GM19372 (cell line): ENCODE measurements at regions not wholly inside any gene's neighbourhood (a gene's known extent, or its start where the extent isn't known, plus 50 kb on each side); places are given as distances from the start of the nearest gene placed in this dataset.
"Not testable (repeated sequence)": the region's sequence is repeated elsewhere in the genome, so short reads cannot be mapped to it uniquely, and the experiment has no call there.

Source experiments
- ATAC-seq: cut with Tn5 transposase; IDR thresholded peaks from one replicate; pipeline ENCODE4 v1.9.1; 2021; ENCODE audit warnings: mild to moderate bottlenecking, low read depth, moderate library complexity; ENCODE audit not compliant: unreplicated experiment

- ATAC-seq: no peak
These were observed 617.6 kb downstream of the ADCYAP1 start for GRCh38 chr18:1522249-1522615.

- no peak for ATAC-seq
These were observed 622.3 kb downstream of the ADCYAP1 start for GRCh38 chr18:1526991-1527390.

DNA sequence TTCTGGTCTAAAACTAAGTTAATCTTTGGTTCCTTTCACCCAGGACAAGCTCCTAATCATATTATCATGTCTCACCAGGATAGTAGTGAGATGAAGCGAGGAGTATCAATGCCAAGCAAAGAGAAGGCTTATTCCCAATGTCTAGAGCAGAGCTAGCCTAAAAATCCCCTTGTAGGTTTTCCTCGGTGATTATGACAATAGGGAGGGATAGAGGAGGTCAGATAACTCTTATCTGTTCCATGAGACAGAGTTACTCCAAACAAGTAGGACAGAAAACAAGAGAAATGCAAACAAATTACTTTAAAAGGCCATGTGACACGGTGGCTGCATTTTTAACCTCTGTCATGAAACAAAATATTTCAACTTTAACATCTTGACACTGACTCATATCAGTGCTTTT, 623.1 kb downstream of the ADCYAP1 start:
- ATAC-seq: no peak

GRCh38 chr18:1528447-1528846, 623.8 kb downstream of the ADCYAP1 start:
- ATAC-seq: no peak

DNA sequence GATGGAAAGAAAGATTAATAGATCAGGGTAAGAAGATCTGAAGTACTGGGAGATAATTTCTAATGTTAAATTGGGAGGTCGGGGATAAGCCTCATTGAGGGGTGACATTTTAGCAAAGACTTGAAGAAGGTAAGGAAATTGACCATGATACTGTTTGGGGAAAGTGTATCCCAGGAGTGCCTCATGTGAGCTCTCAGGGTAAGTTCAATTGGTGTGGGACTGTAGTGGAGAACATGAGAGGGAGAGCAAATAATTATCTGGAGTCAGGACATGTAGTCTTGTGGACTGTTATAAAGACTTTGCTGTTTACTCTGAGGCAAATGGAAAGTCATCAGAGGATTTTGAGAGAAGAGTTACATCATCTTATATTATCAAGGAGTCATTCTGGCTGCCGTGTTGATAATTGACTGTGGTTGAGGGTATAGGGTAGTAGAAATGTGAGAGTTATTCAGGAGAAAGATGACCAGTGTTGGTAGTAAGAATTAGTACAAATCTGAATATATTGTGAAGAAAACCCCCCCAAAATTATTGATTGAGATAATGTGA, 624.4 kb downstream of the ADCYAP1 start:
- no peak for ATAC-seq

DNA sequence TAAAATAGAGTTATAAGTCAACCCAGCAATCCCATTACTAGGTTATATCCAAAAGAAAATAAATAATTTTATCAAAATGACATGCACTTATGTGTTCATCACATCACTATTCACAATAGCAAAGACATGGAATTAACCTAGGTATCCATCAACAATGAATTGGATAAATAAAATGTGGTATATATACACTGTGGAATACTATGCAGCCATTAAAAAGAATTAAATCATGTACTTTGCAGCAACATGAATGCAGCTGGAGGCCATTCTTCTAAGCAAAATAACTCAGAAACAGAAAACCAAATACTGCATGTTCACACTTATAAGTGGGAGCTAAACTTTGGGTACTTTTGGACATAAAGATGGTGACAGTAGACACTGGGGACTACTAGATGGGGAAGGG, 626.0 kb downstream of the ADCYAP1 start:
- ATAC-seq: no peak

- ATAC-seq: no peak
These were observed 634.6 kb downstream of the ADCYAP1 start for GRCh38 chr18:1539276-1539675.

- ATAC-seq: no peak
These were observed 636.8 kb downstream of the ADCYAP1 start for GRCh38 chr18:1541478-1541877.

GRCh38 chr18:1542230-1542774, 637.6 kb downstream of the ADCYAP1 start:
- ATAC-seq: no peak

DNA sequence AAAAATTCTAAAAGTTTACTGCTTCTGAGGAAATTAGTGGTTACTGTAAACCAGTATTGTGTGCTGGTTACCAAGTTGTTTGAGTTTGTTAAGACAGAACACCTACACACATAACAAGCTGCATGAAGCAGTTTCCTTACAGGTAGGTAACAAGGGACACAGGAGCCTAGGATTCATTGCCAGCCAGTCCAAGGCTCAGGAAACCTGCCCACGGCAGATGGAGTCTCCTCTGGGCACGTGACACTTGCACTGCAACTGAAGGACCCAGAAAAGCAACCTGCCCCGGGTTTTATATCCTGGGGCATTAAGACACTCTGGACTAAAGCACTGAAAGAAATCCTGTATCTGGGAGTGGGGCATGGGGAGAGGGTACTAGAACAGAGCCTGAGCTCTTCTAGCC, 639.3 kb downstream of the ADCYAP1 start:
- no peak for ATAC-seq

- ATAC-seq: not testable (repeated sequence)
These were observed 653.0 kb downstream of the ADCYAP1 start for GRCh38 chr18:1557711-1558110.

GRCh38 chr18:1559563-1559962, 654.9 kb downstream of the ADCYAP1 start:
- no peak for ATAC-seq

DNA sequence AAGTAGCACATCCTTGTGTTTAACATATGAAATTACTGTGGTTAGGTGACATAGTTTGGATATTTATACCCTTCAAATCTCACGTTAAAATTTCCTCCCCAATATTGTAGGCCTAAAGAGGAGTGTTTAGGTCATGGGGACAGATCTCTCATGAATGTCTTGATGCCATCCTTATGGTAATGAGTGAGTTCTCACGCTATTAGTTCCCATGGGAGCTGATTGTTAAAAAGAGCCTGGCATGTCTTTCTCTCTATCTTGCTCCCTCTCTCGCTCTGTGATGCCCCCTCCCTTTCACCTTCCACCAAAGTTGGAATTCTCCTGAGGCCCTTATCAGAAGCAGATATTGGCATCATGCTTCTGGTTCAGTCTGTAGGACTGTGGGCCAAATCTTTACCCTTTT, 660.1 kb downstream of the ADCYAP1 start:
- ATAC-seq: no peak

DNA sequence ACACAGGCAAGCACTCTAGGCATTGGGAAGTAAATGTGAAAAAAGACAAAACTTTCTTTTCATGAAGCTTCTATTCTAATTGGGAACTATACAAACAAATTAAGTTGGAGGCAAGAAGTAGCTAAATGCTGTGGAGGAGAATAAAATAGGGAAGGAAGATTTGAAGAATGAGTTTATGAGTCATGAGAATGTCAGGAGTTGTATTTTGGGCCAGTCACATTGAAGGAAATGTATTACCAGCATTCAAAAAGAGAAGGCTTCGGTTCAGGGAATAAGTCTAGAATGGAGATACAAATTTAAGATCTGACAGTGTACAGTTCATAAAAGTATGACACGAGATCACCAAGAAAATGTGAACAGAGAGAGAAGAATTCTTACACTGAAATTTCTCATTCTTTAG, 666.5 kb downstream of the ADCYAP1 start:
- ATAC-seq: no peak

- no peak for ATAC-seq
These were observed 669.1 kb downstream of the ADCYAP1 start for GRCh38 chr18:1573732-1574131.

GRCh38 chr18:1575084-1575483, 670.4 kb downstream of the ADCYAP1 start:
- ATAC-seq: no peak

DNA sequence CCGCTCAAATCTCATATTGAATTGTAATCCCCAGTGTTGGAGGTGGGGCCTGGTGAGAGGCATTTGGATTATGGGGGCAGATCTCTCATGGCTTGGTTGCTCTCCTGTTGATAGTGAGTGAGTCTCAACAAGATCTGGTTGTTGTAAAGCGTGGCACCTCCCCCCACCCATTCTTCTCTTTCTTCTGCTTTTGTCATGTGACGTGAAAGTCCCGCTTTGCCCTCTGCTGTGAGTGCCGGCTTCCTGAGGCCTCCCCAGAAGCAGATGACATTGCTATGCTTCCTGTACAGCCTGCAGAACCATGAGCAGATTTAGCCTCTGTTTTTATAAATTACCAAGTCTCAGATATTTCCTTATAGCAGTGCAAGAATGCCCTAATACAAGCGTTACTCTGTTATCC, 673.8 kb downstream of the ADCYAP1 start:
- ATAC-seq: no peak

DNA sequence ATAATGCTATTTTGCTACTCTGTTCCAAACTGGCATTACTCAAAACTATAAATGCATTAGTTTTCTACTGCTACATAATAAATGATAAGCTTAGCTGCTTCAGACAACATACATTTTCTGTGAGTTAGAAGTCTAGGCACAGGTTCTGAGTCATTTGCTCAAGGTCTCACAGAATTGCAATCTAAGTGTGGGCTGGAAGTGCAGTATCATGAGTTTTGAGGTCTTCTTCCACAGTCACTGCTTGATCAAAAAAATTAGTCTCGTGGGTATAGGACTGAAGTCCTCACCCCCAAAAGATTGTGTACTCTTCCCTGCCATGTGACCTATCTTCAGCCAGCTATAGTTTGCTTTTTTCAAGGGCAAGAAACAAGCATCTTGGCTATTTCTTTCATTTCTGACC, 676.9 kb downstream of the ADCYAP1 start:
- ATAC-seq: no peak

DNA sequence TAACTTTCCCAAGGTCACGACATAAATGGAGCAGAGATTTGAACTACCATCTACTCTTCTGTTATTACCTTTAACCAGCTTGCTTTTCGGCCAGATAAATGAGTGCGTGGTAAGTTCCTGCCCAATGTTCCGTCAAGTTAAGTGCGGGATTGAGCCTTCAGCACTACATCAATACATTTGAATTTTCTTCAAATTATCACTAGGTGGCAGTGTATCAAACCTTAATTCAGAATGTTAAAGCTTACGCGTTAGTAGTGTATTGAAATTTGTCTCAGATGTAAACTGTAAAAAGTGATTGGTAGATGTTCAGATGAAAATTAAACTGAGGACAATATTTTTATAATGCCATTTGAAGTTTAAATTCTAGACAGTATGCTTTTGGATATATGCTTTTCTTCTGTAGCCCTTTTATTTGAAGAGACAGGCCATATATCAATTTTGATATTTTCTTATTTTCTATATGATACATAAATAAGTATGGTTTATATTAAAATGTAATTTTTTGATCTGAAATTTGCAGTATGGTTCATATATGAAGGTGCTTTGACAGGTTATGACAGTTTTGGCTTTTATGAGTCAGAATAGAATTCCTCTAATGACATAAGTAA, 681.3 kb downstream of the ADCYAP1 start:
- ATAC-seq: no peak

DNA sequence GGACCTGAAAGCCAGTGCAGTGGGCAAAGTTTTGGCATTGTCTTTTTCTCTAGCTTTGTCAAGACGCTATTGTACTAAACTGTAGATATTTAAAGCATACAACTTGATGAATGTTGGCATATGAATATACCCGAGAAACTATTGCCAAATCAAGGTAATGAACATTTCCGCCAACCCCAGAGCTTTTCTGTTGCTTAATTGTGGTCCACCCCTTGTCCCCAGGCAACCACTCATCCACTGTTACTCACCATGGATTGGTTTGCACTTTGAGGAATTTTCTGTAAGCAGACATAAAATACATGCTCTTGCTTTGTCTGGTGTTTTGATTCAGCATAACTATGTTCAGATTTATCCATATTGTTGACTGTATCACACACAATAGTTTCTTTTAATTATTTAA, 688.4 kb downstream of the ADCYAP1 start:
- ATAC-seq: no peak

- ATAC-seq: no peak
These were observed 690.5 kb downstream of the ADCYAP1 start for GRCh38 chr18:1595195-1595594.

DNA sequence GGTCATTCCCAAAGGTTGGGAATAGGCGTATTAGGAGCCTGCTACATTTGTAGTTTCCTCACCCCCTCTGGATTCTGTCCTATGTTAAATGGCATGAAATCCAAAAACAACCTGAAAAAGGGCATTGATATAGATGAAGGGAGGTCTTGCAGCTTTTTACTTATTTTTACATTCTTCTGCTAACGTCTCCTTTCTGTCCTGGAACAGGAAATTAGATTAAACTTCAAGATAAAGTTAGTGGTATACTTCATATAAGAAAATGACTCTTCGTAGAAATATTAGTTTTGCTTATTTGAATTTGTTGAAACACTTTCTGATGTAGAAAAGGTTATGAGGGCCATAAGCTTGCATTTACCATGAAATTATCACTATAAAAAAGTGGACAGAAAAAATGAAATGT, 694.5 kb downstream of the ADCYAP1 start:
- no peak for ATAC-seq

DNA sequence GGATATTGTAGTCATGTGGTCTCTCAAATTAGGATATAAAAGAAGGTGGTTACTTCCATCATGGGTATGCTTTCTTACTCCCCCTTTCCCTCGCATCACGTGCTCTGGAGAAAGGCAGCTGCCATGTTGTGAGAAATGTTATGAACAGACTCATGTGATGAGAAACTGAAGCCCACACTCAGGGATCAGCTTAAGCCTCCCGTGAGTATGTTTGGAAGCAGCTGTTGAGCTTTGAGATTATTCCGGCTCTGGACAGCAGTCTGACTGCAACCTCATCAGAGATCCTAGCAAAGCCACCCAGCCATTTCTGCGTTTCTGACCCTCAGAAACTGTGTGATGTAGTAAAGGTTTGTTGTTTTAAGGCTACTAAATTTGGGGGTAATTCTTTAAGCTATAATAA, 700.1 kb downstream of the ADCYAP1 start:
- no peak for ATAC-seq
